ENCODE measurements at regions not wholly inside any gene's neighbourhood (a gene's known extent, or its start where the extent isn't known, plus 50 kb on each side); places are given as distances from the start of the nearest gene placed in this dataset.

- WGBS (ENCODE audit: insufficient coverage, low coverage, low lambda C conversion rate, missing lambda C conversion rate), result 31% methylated on average over 2 of the region's 9 CpGs
Measured at GRCh38 chr9:121568343-121569265, 69.0 kb upstream of the GGTA1 start.

GRCh38 chr9:121569266-121569648 lies 69.6 kb upstream of the GGTA1 start:
- intact Hi-C loops (cut with DNase I), result no loop called here
- H3K27ac ChIP-seq, result no peak overlapping the region
- DNase-seq, result no peak

More at GRCh38 chr9:121568343-121569265, 69.0 kb upstream of the GGTA1 start:
- no peaks in the 10 kb centered on the region for H3K27me3 ChIP-seq
- intact Hi-C loops (cut with DNase I), result no loop called here
- H3K4me3 ChIP-seq, result no peak overlapping the region
- H3K36me3 ChIP-seq, result no peaks in the 10 kb centered on the region
- peaks cover 0 to 3% (median 0%) of the 10 kb centered on the region in 4 donors for H3K4me1 ChIP-seq
- TF ChIP-seq CTCF (IDR thresholded peaks at IDR 0.05) (no peak), POLR2A (IDR thresholded peaks at IDR 0.05) (no peak)
- ATAC-seq (peak; percentile 46 to 67 (median 58)), DNase-seq (peak in 2 of 3 donors; percentile 58 to 64)
- peak overlapping the region in 1 of 3 donors; percentile 0 for H3K27ac ChIP-seq
- H3K9me3 ChIP-seq, result no peaks in the 10 kb centered on the region

GRCh38 chr9:121572581-121572980 lies 72.9 kb upstream of the GGTA1 start:
- Histone ChIP-seq H3K27ac (no peak overlapping the region), H3K27me3 (no peaks in the 10 kb centered on the region), H3K36me3 (no peaks in the 10 kb centered on the region), H3K4me1 (peaks cover 0 to 3% (median 0%) of the 10 kb centered on the region in 4 donors), H3K9me3 (no peaks in the 10 kb centered on the region), H3K4me3 (no peak overlapping the region)
- WGBS (ENCODE audit: insufficient coverage, low coverage, low lambda C conversion rate, missing lambda C conversion rate), result no CpG with 5 or more reads among the region's 7 CpGs
- TF ChIP-seq CTCF (IDR thresholded peaks at IDR 0.05), result no peak
- TF ChIP-seq POLR2A (IDR thresholded peaks at IDR 0.05), result no peak
- ATAC-seq, result no peak
- no peak for DNase-seq
- intact Hi-C loops (cut with DNase I), result no loop called here

More at GRCh38 chr9:121569266-121569648, 69.6 kb upstream of the GGTA1 start:
- peak in 1 of 4 donors; percentile 11 for ATAC-seq
- H3K9me3 ChIP-seq, result no peaks in the 10 kb centered on the region
- no peaks in the 10 kb centered on the region for H3K36me3 ChIP-seq
- 32% methylated on average over 3 of the region's 3 CpGs for WGBS (ENCODE audit: insufficient coverage, low coverage, low lambda C conversion rate, missing lambda C conversion rate)
- H3K4me3 ChIP-seq, result no peak overlapping the region
- TF ChIP-seq POLR2A (IDR thresholded peaks at IDR 0.05) (no peak), CTCF (IDR thresholded peaks at IDR 0.05) (no peak)
- H3K27me3 ChIP-seq, result no peaks in the 10 kb centered on the region
- H3K4me1 ChIP-seq, result peaks cover 0 to 3% (median 0%) of the 10 kb centered on the region in 4 donors

GRCh38 chr9:121573717-121574485 lies 74.3 kb upstream of the GGTA1 start:
- Histone ChIP-seq H3K27ac (no peak overlapping the region), H3K9me3 (no peaks in the 10 kb centered on the region), H3K36me3 (no peaks in the 10 kb centered on the region), H3K4me1 (no peaks in the 10 kb centered on the region), H3K4me3 (no peak overlapping the region), H3K27me3 (no peaks in the 10 kb centered on the region)
- no peak for DNase-seq
- TF ChIP-seq POLR2A (IDR thresholded peaks at IDR 0.05), result no peak
- no peak for TF ChIP-seq CTCF (IDR thresholded peaks at IDR 0.05)
- no peak for ATAC-seq
- intact Hi-C loops (cut with DNase I), result no loop called here
- WGBS (ENCODE audit: insufficient coverage, low coverage, low lambda C conversion rate, missing lambda C conversion rate), result 91% methylated on average over 7 of the region's 10 CpGs

Measured in right lobe of liver (tissue), 6 donors.